GM19328 (cell line): ENCODE measurements at regions not wholly inside any gene's neighbourhood (a gene's known extent, or its start where the extent isn't known, plus 50 kb on each side); places are given as distances from the start of the nearest gene placed in this dataset.

Experiments used
- ATAC-seq: cut with Tn5 transposase; IDR thresholded peaks from one replicate; pipeline ENCODE4 v1.9.1; 2021; ENCODE audit warnings: mild to moderate bottlenecking, moderate library complexity; ENCODE audit not compliant: unreplicated experiment

DNA sequence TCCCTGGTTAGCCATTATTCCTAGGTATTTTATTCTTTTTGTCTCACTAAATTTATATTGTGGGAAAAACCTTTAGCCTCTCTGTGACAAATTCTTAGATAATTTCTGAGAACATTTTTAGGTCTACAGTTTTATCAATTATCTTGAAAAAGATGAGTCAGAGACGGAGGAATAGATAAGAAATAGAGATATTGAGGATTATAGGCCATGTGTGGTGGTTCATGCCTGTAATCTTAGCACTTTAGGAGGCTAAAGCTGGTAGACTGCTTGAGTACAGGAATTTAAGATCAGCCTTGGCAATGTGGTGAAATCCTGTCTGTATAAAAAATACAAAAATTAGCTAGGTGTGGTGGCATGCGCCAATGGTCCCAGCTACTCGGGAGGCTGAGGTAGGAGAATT is 960.2 kb downstream of the SQOR start:
- ATAC-seq = no peak

DNA sequence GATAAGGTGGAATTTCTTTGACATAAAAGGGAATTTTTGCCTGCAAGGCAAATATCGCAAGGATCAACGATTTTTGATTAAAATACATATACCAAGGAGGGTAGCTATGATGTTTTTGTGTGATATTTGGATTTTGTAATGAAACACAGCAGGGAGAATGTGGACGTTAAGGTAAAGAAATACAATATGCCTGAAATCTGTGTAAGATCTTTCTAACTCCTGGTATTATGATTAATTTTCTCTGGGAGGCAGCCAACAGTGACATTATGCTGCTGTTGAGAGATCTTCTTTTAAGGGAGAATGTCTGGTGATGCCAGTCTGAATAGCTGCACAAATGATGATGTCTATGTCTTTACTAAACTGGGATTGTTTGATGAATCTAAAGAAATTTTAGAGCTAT is 972.2 kb downstream of the SQOR start:
- no peak for ATAC-seq

DNA sequence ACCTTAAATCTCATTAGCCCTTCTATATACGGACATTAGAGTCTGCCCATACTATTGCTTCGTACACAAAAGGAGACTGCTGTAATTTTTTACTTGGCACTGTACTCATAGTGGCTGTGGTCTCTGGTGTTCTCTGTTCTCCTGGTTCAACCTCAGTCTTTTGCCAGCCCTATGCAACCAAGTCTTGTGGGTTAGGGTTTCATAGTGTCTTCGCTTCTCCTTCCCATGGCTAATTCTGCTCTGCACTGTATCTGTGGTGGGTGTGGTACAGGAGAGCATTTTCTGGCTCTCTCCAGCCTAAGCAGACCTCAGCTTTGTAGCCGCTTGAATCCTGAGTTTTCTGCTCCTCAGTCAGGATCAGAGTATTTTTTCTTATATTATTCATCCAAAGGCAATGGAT is 981.2 kb downstream of the SQOR start:
- ATAC-seq = no peak

DNA sequence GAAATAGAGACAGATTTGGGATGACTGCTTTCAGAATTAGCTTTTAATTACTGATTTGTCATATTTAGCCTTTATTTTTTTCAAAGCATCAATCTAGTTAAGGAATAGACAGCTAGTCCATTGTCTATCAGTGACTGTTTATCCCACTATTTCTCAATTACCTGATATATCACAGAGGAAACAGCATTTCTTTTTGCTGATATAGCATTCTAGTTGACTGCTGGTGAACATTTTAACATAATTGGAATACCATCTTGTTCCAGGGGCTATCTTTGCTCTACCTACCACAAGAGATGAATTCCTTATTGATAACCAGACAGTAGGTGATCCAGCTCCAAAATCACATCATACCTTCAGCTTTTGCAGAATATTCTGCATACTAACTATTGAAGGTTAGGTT is 982.7 kb downstream of the SQOR start:
- ATAC-seq = no peak

DNA sequence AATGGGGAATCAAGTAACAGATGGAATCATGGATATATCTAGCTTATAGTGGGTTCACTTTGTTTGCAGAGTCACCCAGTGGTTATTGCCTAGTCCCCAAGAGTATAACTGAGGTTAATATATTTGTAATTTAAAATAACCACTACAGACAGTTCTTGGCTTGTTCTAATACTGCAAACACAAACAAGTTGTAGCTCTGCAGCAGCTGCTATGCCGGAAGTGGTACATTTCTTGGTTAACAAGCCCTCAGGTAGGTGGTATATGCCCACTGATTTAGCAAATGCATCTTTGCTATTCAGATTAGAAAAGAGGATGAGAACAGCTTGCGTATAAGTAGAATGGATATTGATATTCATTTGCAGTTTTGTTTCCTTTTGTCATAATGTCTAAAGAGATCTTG is 984.2 kb downstream of the SQOR start:
- ATAC-seq = no peak

DNA sequence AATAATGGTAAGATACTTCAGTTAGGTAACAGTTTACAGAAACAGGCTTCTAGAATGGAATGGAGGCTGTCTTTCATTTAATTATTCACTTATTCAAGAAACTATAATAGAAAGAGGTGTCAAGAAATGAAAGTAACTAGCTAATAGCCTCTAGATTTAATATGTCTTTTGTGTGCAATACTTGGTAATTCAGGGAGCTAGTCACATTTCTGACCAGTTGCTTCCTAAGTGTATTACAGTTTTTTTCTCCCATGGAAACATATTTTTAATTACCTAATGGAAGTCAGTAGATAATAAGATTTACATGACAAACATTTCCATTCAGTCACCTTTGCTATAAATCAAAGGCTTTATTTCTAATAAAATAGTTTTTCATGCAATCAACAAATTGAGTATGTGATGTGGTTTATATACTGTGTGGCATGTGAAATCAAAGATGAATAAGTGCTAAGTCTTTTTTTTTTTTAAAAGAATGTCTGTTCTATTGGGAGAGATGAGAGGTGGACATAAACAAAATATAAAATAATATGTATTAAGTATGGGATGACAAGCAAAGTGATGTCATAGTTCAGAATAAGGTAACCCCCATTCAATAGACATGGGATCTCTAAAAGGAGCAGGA is 985.7 kb downstream of the SQOR start:
- no peak for ATAC-seq

DNA sequence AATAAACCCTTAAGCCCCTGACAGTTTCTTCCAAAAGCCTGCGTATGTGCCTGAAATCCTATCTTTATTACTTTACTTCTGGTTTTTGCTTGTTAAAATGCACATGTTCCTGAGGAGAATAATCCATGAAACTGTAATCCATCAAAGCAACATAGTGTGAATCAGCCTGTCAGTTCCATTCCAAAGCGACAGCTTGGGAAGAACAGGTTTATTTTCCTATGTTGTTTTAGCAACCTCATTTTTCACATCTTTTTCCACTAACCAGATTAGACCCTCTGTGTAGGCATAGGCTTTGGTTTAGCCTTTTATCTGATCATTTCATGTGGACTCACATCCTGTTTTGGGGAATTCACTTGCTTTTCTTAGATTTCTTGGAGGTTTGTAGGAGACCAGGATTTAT is 988.0 kb downstream of the SQOR start:
- no peak for ATAC-seq

DNA sequence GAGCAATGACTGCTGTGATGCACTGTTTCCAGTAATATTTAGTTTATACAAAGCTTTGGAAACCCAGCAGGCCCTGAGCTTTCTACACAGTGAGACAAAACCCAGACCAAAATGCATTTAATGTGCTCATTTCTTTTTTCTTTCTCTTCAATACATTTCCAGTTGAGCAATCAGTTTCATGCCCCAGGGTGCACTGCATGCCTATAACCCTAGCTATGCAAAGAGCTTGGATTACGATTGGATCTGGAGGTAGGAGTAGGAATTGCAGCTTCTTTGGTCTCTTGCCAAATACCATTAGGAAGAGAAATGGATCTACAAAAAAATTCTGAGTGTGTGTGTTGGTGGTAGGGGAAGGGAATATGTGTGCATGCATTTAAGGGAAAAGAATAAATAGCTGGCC is 1001.4 kb downstream of the SQOR start:
- no peak for ATAC-seq

DNA sequence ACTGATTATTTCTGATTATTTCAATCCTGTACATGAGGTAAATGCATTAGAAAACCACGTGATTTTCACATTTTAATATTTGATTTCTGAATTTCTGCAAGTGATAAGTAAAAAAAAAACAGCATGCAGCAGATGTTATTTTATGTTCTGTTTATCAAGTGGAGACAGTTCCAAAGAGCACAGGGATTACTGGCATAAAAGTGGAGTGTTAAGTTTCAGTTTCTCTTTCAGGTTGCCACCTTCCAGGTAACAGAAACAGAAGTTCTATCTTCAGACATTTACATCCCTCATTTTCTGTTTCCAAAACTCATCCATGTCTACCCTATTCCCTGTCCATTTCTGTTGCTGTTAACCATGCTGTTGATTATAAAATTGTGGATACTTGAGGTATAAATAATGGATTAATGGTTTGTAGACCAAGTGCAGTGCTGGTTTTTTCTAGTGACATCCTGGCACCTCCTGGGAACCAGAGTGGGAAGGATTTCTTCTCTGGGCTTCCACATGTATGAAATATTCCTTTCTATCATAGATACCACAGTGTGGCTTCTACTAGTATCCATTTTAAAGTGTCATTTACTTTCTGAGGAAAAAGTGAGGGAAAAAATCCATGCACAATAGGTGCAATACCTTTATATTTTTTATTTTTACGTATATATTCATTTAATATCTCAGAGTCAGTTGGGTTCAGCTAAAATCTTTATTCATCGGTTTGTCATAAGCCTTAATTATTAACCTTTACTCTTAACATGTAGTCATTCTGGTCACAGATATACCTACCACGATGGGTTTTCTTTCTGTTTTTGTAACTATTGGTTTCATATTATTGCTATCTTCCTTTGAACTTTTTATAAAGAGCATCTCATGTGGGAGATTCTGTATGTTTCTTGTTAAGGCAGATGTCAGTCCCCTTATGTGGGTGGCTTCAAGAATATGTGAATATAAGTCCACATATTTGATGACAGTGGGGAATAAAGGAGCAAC is 1010.0 kb downstream of the SQOR start:
- ATAC-seq = no peak

DNA sequence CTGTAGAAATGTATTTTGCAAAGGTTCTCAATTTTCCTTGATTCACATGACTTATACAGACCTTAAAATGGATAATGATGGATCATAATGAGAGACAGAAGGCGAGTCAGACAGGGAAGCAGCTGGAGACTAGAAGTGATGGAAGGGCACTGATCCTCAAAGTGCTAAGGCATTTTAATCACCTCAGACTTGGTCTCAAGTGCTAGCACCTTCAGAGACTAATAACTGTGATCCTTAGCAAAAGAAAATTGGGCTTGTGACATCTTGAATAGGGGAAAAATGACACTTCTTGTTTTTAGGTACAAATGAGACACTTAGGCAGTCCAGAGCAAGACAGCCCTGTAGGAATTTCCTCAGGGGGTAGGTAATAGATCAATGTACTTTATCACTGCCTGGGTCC is 1011.7 kb downstream of the SQOR start:
- ATAC-seq = no peak

DNA sequence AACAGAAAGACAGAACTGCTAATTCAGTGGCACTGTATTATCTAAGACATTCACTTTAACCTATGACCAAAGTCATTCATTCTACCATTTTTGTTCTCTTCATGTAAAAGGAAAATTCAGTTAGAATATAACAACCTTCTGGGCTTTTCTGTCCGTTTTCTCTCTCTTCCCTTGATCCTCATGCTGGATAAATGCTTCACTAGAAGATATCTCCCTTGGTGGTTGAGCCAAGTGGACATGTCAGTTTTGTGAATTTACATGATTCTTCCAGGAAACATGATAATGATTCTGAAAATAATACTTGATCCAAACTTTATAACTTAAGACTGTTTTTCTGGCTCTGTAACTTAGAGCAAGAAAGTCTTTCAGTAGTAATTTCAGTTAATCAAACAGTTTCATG is 1012.2 kb downstream of the SQOR start:
- no peak for ATAC-seq

DNA sequence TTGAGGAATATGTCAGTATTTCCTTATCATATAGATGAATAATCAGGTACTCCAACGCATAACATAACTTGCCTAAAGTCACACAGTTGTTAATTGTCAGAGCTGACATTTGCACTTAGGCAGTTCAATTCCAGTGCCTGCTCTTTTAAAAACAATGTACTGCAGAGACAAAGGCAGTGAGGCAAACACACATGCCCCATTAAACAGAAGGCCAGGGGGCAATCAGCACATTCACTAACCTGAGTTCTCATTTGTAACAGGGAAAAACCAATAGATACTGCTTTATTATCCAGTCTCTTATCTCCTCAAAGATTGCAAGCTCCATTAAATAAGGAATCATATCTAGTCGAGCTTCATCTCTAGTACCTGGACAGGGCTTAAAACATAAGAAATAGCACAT is 1017.4 kb downstream of the SQOR start:
- no peak for ATAC-seq

DNA sequence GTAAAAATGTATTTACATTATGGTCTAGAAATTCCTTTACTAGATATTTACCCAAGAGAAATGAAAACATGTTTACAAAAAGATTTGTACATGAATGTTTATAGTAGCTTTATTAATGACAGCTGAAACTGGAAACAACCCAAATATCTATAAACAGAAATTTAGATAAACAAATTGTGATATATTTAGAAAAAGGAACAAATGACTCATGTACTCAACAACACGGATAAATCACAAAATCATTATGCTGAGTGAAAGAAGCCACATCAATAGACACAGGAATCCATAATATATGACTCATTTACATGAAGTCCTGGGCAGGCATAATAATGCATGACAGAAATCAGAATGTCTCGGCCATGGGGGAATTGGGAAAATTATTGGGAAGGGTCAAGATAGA is 1020.2 kb downstream of the SQOR start:
- no peak for ATAC-seq

DNA sequence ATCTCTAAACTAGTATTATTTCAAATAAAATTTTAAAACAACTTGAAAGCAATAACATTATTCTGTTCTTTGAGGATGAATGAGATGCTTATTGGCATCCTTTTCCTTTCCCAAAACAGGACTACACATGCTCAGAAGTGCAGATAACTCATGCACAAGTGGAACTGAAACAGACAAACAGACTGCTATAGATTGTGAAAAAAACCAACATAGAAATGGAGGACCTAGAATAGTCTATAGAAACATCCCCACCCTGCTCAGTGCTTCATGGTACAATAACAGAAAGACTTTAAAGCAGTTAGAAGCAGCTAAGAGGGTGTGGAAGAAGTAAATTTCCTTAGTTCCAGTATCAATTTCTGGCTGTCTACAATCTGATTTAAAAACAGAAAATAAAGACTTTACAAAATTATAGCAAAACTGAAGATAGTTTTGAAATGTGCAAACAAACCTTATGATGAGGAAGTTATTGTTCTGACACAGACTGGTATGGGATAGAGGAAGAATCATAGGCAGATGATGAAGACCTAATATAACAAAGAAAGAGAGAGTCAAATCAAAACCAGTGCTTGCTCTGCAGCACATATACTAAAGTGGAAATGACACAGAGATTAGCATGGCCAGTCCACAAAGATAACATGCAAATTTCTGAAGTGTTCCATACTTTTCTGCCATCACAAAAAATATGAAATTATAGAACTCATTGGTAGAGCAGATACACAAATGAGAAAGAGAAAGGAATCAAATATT is 1025.4 kb downstream of the SQOR start:
- ATAC-seq = no peak

DNA sequence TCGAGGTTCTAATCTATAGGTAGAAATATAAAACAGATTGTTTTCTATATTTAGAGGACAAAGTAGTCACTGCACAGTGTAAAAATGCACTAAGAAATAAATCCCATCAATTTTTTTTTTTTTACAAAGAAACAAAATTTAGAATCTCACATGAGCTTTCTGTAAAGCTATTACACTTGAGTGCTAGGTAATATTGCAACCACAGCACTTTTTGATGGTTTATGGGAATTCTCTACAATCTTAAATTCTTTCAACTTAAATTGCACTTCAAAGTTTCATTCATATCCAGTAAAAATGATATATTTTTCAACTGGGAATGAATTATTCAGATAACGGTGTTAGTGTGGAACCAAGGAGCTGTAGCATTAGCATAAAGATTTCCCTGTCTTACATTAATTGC is 1035.4 kb downstream of the SQOR start:
- ATAC-seq = no peak

DNA sequence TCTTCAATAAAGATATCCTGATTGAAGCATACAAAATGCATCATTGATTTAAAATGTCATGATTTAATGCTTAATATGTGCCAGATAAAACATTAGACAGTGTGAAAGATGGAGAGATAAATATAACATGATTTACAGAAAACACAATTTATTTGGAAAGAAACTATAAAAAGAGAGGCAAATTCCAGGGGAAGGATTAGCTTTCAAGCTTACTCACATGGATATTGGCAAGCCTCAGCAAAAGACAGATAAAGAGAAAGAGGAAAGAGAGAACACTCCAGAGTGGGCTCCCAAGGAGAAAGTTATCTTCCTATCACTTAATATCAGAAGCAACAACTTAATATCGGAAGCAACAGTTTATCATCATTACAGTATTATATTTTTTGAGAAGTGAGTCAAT is 1036.5 kb downstream of the SQOR start:
- ATAC-seq = no peak

DNA sequence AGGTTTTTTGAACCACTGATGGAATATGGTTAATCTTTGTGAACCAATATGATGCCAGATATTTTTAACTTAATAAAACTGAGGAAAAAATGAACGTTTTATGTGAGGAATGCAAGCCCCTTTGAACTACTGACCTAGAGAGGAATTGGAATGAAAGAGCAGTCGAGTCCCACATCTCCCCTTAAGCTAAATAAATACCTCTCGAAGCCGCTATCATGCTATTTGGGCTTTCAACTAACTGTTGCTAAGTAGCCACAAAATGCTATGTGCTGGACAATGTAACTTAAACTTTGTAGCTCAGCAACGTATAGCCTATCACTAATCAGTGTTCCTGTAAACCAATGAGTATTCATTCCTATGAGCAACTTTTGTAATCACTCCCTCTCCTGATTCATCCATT is 1037.2 kb downstream of the SQOR start:
- ATAC-seq = no peak

DNA sequence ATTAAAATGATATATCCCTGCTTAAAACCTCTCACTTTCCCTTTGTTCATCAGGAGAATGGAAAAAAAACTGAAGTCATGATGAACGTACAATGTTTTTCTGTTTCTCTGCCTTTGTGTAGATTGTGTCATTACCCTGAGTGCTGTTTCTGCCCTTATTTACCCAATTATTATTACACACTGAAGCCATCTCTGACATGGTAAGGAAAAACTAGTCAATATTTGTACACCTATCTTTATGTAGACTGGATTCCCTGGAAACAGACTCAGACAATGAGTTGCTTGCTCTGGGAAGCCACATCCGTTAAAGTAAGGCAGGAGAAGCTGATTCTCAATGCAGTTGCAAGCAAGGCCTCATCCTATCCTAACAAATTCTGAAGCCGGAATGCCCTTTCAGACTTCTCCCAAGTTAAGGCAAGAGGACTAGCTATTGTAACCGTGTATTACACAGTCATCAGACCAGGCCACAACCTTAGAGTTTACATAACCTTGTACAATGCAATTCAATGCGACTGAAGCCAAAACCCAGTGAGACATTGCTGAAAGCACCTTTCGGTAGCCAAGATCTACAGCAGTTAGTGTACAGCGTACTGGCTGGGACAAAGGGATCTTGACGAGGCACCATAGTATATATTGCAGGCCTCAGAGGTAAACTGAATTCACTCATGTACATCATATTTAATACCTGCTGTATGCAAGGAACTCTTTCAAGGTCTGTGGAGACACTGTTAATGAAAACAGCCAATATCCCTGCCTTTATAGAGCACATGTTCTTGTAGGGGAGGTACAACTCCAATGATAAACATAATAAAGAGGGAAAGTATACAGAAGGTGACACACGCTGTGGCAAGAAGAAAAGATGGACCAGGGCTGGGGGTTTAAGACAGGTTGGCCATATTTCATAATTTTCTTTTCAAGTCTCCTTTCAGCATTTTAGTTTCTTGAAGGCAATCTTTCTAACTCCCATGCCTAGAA is 1040.8 kb upstream of the SEMA6D start:
- ATAC-seq = no peak

DNA sequence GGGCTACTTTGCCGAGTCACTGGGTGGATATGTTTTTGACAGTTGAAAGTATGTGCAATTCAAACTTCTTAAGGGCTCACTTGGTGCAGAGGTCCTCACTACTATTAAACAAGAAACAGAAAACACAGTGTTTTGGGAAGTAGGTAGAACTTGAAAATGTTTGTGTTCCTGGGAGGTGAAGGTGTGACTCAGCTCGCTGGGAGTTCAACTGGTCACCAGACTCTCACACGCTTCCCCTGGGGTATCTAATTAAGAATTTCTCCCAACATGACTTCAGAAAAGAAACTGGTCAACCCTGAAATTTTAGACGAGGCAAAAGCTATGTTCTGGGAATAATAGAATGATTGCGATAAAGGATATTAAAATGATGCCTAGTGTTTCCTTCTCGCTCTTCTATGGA is 1039.8 kb upstream of the SEMA6D start:
- no peak for ATAC-seq

DNA sequence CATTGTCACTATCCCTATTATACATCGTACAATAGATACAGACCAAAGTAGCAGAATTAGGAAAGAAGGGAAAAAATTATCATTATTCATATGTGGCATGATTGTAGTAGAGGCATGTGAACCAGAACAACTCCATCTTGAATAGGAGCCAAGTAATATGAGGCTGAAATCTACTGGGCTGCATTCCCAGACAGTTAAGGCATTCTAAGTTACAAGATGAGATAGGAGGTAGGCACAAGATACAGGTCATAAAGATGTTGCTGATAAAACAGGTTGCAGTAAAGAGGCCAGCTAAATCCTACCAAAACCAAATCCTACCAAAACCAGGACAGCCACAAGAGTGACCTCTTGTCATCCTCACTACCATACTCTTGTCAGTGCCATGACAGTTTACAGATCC is 1035.4 kb upstream of the SEMA6D start:
- ATAC-seq = no peak
